SU-DHL-6 (cell line): ENCODE measurements at regions not wholly inside any gene's neighbourhood (a gene's known extent, or its start where the extent isn't known, plus 50 kb on each side); places are given as distances from the start of the nearest gene placed in this dataset.

Experiments
- H2AFZ ChIP-seq: fragments of 200-600 bp; sonication (generic); 2 replicates; pipeline ENCODE4 v1.6.1; 2014; ENCODE audit warnings: low read depth, mild to moderate bottlenecking, moderate library complexity, mixed read lengths, antibody characterized with exemption, low read length; ENCODE audit not compliant: severe bottlenecking
- H3F3A ChIP-seq: fragments of 200-600 bp; shearing (Covaris generic); 2 replicates; pipeline ENCODE4 v1.6.0; 2016; ENCODE audit warnings: antibody characterized with exemption, mild to moderate bottlenecking; ENCODE audit not compliant: insufficient read depth
- H3K27ac ChIP-seq: fragments of 200-600 bp; sonication (generic); 2 replicates; pipeline ENCODE4 v1.5.1; 2016; ENCODE audit warnings: low read depth, mild to moderate bottlenecking, low read length, moderate library complexity, mixed read lengths
- H3K27me3 ChIP-seq: fragments of 200-600 bp; sonication (generic), shearing (Covaris generic); 2 replicates; pipeline ENCODE4 v1.6.0; 2014; ENCODE audit warnings: mild to moderate bottlenecking, low read length
- H3K36me3 ChIP-seq: fragments of 200-600 bp; sonication (generic); 2 replicates; pipeline ENCODE4 v1.6.1; 2014; ENCODE audit warnings: mild to moderate bottlenecking, low read length, mixed read lengths
- H3K4me2 ChIP-seq: fragments of 300-600, 200-600 bp; shearing (Covaris generic), sonication (generic); 2 replicates; pipeline ENCODE4 v1.6.0; 2014; ENCODE audit warnings: low read length, low read depth, mild to moderate bottlenecking; ENCODE audit not compliant: poor library complexity, severe bottlenecking
- H3K4me3 ChIP-seq: fragments of 200-600 bp; sonication (generic); 2 replicates; pipeline ENCODE4 v1.5.1; 2014; ENCODE audit warnings: antibody characterized with exemption, low read length, mild to moderate bottlenecking, mixed read lengths; ENCODE audit not compliant: insufficient read depth, poor library complexity, severe bottlenecking
- H3K79me2 ChIP-seq: fragments of 200-600 bp; sonication (generic); 2 replicates; pipeline ENCODE4 v1.6.1; 2014; ENCODE audit warnings: mild to moderate bottlenecking, low read length, moderate library complexity; ENCODE audit not compliant: insufficient read depth
- H3K9ac ChIP-seq: fragments of 200-600 bp; sonication (generic); 2 replicates; pipeline ENCODE4 v1.7.0; 2014; ENCODE audit warnings: mild to moderate bottlenecking, low read length
- H3K9me2 ChIP-seq: fragments of 200-600 bp; sonication (generic); replicated peaks from 2 replicates; pipeline ENCODE4 v1.6.1; 2014; ENCODE audit warnings: low read length; ENCODE audit not compliant: insufficient read depth
- H3K9me3 ChIP-seq: fragments of 200-600 bp; sonication (generic); 2 replicates; pipeline ENCODE4 v1.6.1; 2014; ENCODE audit warnings: low read length, mixed read lengths; ENCODE audit not compliant: insufficient read depth
- H4K20me1 ChIP-seq: fragments of 200-600 bp; sonication (generic); 2 replicates; pipeline ENCODE4 v1.6.1; 2014; ENCODE audit warnings: low read depth, mild to moderate bottlenecking, antibody characterized with exemption, low read length, moderate library complexity, mixed read lengths
- CTCF ChIP-seq: fragments of 200-600 bp; sonication (generic); IDR thresholded peaks from one replicate; pipeline ENCODE4 v1.5.1; 2017; ENCODE audit warnings: antibody characterized with exemption, mild to moderate bottlenecking, low read length, moderate library complexity; ENCODE audit not compliant: insufficient read depth, poor library complexity, severe bottlenecking
- EZH2phosphoT487 ChIP-seq: fragments of 200-600 bp; sonication (generic), shearing (Covaris generic); conservative IDR thresholded peaks from 2 replicates; pipeline ENCODE4 v1.6.1; 2018; ENCODE audit warnings: mild to moderate bottlenecking, antibody characterized with exemption, low read length, moderate library complexity, mixed read lengths

- Histone ChIP-seq H3K4me2 (no peak overlapping the region), H3K9ac (no peak overlapping the region), H4K20me1 (no peaks in the 10 kb centered on the region), H3K9me3 (no peaks in the 10 kb centered on the region), H3K27me3 (no peaks in the 10 kb centered on the region), H3K36me3 (no peaks in the 10 kb centered on the region), H3K27ac (no peak overlapping the region), H2AFZ (no peak overlapping the region), H3F3A (no peaks in the 10 kb centered on the region), H3K4me3 (no peak overlapping the region), H3K79me2 (no peaks in the 10 kb centered on the region), H3K9me2 (no peaks in the 10 kb centered on the region)
- no peak for TF ChIP-seq EZH2phosphoT487
Observed at GRCh38 chr2:240291337-240292034, 144.0 kb upstream of the GPC1 start.

GRCh38 chr2:240292035-240292574 lies 143.4 kb upstream of the GPC1 start:
- H3F3A ChIP-seq, result no peaks in the 10 kb centered on the region
- no peaks in the 10 kb centered on the region for H4K20me1 ChIP-seq
- no peaks in the 10 kb centered on the region for H3K9me2 ChIP-seq
- H3K4me2 ChIP-seq, result no peak overlapping the region
- TF ChIP-seq EZH2phosphoT487 (no peak), CTCF (no peak)
- H3K27me3 ChIP-seq, result no peaks in the 10 kb centered on the region
- H2AFZ ChIP-seq, result no peak overlapping the region
- H3K27ac ChIP-seq, result no peak overlapping the region
- H3K9me3 ChIP-seq, result no peaks in the 10 kb centered on the region
- H3K36me3 ChIP-seq, result no peaks in the 10 kb centered on the region
- H3K79me2 ChIP-seq, result no peaks in the 10 kb centered on the region
- H3K9ac ChIP-seq, result no peak overlapping the region
- no peak overlapping the region for H3K4me3 ChIP-seq

GRCh38 chr2:240292619-240293525 lies 142.6 kb upstream of the GPC1 start:
- Histone ChIP-seq H3K27me3 (no peaks in the 10 kb centered on the region), H3K4me2 (no peak overlapping the region), H3K9me2 (no peaks in the 10 kb centered on the region), H2AFZ (no peak overlapping the region), H3K4me3 (no peak overlapping the region), H3K27ac (no peak overlapping the region), H3K9ac (no peak overlapping the region), H3K36me3 (no peaks in the 10 kb centered on the region), H3K79me2 (no peaks in the 10 kb centered on the region), H4K20me1 (no peaks in the 10 kb centered on the region), H3F3A (no peaks in the 10 kb centered on the region), H3K9me3 (no peaks in the 10 kb centered on the region)
- TF ChIP-seq EZH2phosphoT487, result no peak

GRCh38 chr2:240293557-240294461 lies 141.7 kb upstream of the GPC1 start:
- no peak overlapping the region for H2AFZ ChIP-seq
- no peaks in the 10 kb centered on the region for H4K20me1 ChIP-seq
- no peak overlapping the region for H3K27ac ChIP-seq
- no peaks in the 10 kb centered on the region for H3K9me2 ChIP-seq
- H3K4me2 ChIP-seq, result no peak overlapping the region
- TF ChIP-seq CTCF (no peak), EZH2phosphoT487 (no peak)
- no peaks in the 10 kb centered on the region for H3K36me3 ChIP-seq
- H3K27me3 ChIP-seq, result no peaks in the 10 kb centered on the region
- H3K9ac ChIP-seq, result no peak overlapping the region
- H3K9me3 ChIP-seq, result no peaks in the 10 kb centered on the region
- no peaks in the 10 kb centered on the region for H3K79me2 ChIP-seq
- H3F3A ChIP-seq, result no peaks in the 10 kb centered on the region
- no peak overlapping the region for H3K4me3 ChIP-seq
